ENCODE measurements at regions not wholly inside any gene's neighbourhood (a gene's known extent, or its start where the extent isn't known, plus 50 kb on each side); places are given as distances from the start of the nearest gene placed in this dataset.

- no peak for DNase-seq (ENCODE audit: low read depth, low spot score)
- H3K27ac ChIP-seq = no peak overlapping the region
Measured at GRCh38 chr1:116260621-116261020, 112.4 kb upstream of the ATP1A1 start.

- DNase-seq (ENCODE audit: low read depth, low spot score) = no peak
Measured at GRCh38 chr1:116261227-116261626, 111.8 kb upstream of the ATP1A1 start.

GRCh38 chr1:116262207-116262994 lies 110.6 kb upstream of the ATP1A1 start:
- no peak overlapping the region for H3K27ac ChIP-seq
- no peak for DNase-seq (ENCODE audit: low read depth, low spot score)

More at GRCh38 chr1:116261227-116261626, 111.8 kb upstream of the ATP1A1 start:
- no peak overlapping the region for H3K27ac ChIP-seq

- no peak overlapping the region for H3K27ac ChIP-seq
Measured at GRCh38 chr1:116262995-116263385, 110.1 kb upstream of the ATP1A1 start.

GRCh38 chr1:116265931-116266863 lies 106.8 kb upstream of the ATP1A1 start:
- H3K27ac ChIP-seq = no peak overlapping the region
- DNase-seq (ENCODE audit: low read depth, low spot score) = no peak

More at GRCh38 chr1:116262995-116263385, 110.1 kb upstream of the ATP1A1 start:
- no peak for DNase-seq (ENCODE audit: low read depth, low spot score)

- H3K27ac ChIP-seq = no peak overlapping the region
- DNase-seq (ENCODE audit: low read depth, low spot score) = no peak
Measured at GRCh38 chr1:116266864-116267212, 106.2 kb upstream of the ATP1A1 start.

GRCh38 chr1:116268211-116268610 lies 104.8 kb upstream of the ATP1A1 start:
- DNase-seq (ENCODE audit: low read depth, low spot score) = peak; percentile 79
- peak overlapping the region; percentile 22 for H3K27ac ChIP-seq

- no peak for DNase-seq (ENCODE audit: low read depth, low spot score)
- no peak overlapping the region for H3K27ac ChIP-seq
Measured at GRCh38 chr1:116270316-116271057, 102.6 kb upstream of the ATP1A1 start.

GRCh38 chr1:116273042-116273783 lies 99.8 kb upstream of the ATP1A1 start:
- no peak overlapping the region for H3K27ac ChIP-seq
- no peak for DNase-seq (ENCODE audit: low read depth, low spot score)

- no peak overlapping the region for H3K27ac ChIP-seq
- no peak for DNase-seq (ENCODE audit: low read depth, low spot score)
Measured at GRCh38 chr1:116276532-116276931, 96.5 kb upstream of the ATP1A1 start.

GRCh38 chr1:116277840-116278540 lies 95.1 kb upstream of the ATP1A1 start:
- no peak overlapping the region for H3K27ac ChIP-seq
- no peak for DNase-seq (ENCODE audit: low read depth, low spot score)

- H3K27ac ChIP-seq = no peak overlapping the region
- no peak for DNase-seq (ENCODE audit: low read depth, low spot score)
Measured at GRCh38 chr1:116278541-116278866, 94.5 kb upstream of the ATP1A1 start.

GRCh38 chr1:116279715-116280114 lies 93.3 kb upstream of the ATP1A1 start:
- no peak overlapping the region for H3K27ac ChIP-seq
- DNase-seq (ENCODE audit: low read depth, low spot score) = no peak

GRCh38 chr1:116284819-116285390 lies 88.1 kb upstream of the ATP1A1 start:
- DNase-seq (ENCODE audit: low read depth, low spot score) = no peak
- H3K27ac ChIP-seq = no peak overlapping the region

- DNase-seq (ENCODE audit: low read depth, low spot score) = no peak
Measured at GRCh38 chr1:116286541-116286971, 86.5 kb upstream of the ATP1A1 start.

GRCh38 chr1:116287341-116288200 lies 85.5 kb upstream of the ATP1A1 start:
- H3K27ac ChIP-seq = no peak overlapping the region
- no peak for DNase-seq (ENCODE audit: low read depth, low spot score)

More at GRCh38 chr1:116286541-116286971, 86.5 kb upstream of the ATP1A1 start:
- no peak overlapping the region for H3K27ac ChIP-seq

GRCh38 chr1:116288201-116288598 lies 84.8 kb upstream of the ATP1A1 start:
- DNase-seq (ENCODE audit: low read depth, low spot score) = no peak
- H3K27ac ChIP-seq = no peak overlapping the region

- no peak for DNase-seq (ENCODE audit: low read depth, low spot score)
Measured at GRCh38 chr1:116289193-116289592, 83.9 kb upstream of the ATP1A1 start.

More at GRCh38 chr1:116289193-116289592, 83.9 kb upstream of the ATP1A1 start:
- H3K27ac ChIP-seq = peak overlapping the region; percentile 19
